HG03159 (cell line): ENCODE measurements at regions not wholly inside any gene's neighbourhood (a gene's known extent, or its start where the extent isn't known, plus 50 kb on each side); places are given as distances from the start of the nearest gene placed in this dataset.
A peak's percentile ranks its signal among the peaks of the same experiment; 100 is the strongest.

Source experiments
- ATAC-seq: cut with Tn5 transposase; IDR thresholded peaks from one replicate; pipeline ENCODE4 v1.9.1; 2021; ENCODE audit warnings: mild to moderate bottlenecking, moderate library complexity; ENCODE audit not compliant: unreplicated experiment

DNA sequence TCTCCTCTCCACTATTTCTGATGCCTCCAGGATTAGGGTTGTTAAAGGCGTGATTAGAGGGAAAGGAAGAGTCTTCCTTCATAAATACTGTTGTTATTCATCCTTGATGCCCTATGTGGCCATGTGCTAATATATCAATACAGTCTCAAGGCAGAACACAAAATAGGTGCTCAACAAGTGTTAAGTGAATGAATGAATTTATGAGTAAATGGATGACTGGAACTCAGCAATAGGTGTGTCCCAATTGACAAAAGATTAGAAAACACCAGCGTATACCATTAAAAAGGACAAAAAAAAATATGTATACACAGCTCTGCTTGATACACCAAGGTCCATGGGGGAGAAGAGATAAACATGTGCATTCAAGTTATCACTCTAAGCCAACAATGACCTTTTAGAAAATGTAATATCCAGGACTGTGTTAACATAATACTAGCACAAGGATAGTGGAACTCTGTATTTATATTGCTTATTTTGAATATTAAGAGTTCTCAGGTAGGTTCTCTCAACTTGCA is 171.2 kb upstream of the MYLIP start:
- no peak for ATAC-seq

- no peak for ATAC-seq
These were observed 172.4 kb upstream of the MYLIP start for GRCh38 chr6:15956205-15957106.

GRCh38 chr6:15955484-15955883 is 173.4 kb upstream of the MYLIP start:
- ATAC-seq, result no peak

- no peak for ATAC-seq
These were observed 175.6 kb upstream of the MYLIP start for GRCh38 chr6:15953152-15953880.

- no peak for ATAC-seq
These were observed 176.4 kb upstream of the MYLIP start for GRCh38 chr6:15952231-15953151.

- no peak for ATAC-seq
These were observed 177.8 kb upstream of the MYLIP start for GRCh38 chr6:15950962-15951569.

GRCh38 chr6:15949982-15950381 is 178.9 kb upstream of the MYLIP start:
- no peak for ATAC-seq

DNA sequence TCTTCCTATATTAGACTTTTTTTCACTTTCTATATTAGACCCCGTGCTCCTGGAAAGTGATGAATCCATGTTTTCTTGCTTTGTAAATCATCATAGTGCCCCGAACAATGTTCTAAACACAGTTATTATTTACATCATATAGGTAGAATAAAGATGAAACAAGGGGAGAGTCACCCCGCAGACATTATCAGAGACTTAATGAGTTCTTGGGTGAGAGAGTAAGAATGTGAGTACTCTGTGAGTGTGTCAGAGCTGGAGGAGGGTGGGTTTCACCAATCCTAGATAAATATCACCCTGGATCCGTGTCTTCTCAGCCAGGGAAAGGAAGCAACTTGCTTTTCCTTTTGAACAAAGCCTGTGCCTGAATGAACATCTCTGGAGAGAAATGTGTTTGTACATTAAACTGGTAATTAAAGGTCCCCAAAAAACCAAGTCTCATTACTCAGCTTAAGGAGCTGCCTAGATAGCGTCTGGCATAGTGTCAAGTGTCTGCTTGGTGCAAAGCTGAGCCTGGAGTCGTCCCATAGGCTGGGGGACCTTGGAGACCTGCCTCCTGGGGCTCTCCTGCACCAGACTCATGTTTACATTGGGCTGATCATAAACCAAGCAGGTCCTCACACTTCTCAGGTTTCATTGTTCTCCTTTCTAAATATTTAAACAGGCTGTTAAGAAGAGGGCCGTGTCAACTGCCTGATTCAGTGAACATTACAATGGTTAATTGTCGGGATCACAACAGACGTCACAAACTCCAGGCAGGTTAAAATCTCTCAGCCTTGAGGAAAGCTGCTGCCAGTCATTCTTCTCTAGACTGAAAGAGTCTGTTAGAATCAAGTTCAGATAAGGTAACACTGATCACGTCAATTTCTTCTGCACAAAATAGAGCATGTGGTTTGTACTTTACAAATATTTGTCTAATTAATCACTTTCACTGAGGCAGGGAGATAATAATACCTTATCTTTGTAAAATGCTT is 179.7 kb upstream of the MYLIP start:
- ATAC-seq, result no peak

- ATAC-seq, result no peak
These were observed 181.0 kb upstream of the MYLIP start for GRCh38 chr6:15947923-15948322.

DNA sequence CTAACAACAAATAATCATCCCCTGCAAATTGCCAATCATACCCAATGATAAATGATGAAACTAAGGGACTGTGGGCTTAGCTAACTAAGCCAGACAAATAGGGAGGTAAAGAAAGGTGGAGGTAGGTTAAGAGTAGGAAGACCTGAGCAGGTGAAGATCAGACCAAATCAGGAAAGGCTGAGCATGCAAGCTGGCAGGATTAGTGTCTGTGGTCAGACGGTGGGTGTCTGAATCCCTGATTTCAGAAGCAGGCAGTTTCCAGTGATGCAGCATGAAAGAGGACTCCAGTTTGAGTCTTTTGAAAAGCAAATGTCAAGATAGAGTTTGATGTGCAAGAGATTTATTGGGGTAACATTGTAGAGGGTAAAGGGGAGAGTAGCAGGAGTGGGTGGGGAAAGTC is 181.4 kb upstream of the MYLIP start:
- ATAC-seq, result no peak

- no peak for ATAC-seq
These were observed 182.0 kb upstream of the MYLIP start for GRCh38 chr6:15946701-15947385.

DNA sequence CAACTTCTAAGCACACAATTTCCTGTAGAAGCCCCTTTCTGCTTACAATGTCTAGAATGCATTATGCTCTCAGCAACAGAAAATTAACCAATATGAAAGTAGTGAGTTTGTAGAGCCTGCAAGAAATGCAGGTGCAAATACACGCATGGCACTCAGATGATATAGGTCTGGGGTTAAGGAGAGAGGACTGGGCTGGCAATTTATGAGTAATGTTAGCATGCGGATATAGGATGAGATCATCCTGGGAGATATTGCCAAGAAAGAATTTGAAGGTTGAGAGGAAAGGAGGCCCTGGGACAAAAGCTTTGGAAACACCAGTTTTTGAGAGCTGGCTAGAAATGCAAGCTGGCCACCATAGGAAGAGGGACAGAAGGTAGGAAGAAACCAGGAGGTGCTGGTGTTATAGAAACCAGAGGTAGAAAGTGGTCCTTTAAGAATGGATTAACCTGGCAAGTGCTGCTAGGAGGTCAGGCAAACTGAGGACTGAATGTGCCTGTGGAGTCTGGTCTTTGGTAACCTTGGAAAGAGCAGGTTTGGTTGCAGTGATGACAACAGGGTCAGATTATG is 183.2 kb upstream of the MYLIP start:
- no peak for ATAC-seq

DNA sequence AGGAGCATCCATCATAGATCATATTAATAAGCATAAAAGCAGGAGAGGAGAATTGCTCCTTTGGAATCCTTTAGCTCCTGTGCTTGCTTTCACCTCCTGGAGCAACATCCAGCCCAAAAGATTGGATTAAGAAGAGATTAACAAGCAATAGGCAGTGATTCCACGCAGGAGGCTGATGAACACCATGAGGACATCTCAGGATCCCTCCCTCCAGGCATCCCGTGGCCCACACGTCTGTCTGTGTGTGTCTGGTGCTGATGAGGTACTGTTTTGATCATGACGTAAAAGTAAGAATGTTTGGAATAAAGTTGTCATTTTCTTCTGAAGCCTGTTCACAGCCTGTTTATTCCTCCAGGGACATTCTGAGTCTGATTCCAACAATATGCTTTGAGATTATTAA is 185.5 kb upstream of the MYLIP start:
- ATAC-seq, result no peak

DNA sequence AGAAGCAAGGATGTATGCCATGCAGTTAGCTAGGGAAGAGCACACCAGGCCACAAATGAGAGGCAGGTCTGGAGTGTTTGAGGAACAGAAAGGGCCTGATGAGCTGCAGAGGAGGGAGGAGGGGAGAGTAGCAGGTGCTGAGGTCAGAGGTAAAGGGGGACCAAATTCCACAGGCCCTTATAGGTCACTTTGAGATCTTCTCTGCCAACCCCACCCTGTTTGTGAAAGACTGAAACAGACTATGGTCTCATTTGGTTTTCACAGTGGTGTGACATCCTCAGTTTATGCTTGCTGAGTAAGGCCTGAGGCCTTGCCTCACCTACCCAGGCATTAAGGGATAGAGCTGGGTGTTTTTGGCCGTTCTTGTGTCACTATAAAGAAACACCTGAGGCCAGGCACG is 187.7 kb upstream of the MYLIP start:
- ATAC-seq, result no peak

DNA sequence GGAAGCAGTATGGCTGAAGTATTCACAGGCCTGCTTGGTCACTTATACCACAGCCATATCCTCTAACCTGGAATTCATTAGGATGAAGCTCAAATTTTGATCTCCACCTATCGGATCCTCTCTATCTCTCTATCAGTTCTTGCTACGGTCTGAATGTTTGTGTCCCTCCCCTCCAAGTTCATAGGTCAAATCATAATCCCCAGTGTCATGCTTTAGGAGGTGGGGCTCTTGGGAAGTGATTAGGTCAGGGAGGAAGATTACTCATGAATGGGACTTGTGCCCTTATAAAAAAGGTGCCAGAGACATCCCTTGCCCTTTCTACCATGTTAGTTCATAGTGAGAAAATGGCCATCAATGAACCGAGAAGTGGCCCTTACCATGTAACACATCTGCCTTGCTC is 190.8 kb upstream of the MYLIP start:
- no peak for ATAC-seq

- no peak for ATAC-seq
These were observed 191.3 kb upstream of the MYLIP start for GRCh38 chr6:15937602-15938001.

GRCh38 chr6:15936503-15936902 is 192.4 kb upstream of the MYLIP start:
- ATAC-seq, result peak; percentile 86

- ATAC-seq, result no peak
These were observed 193.2 kb upstream of the MYLIP start for GRCh38 chr6:15935661-15936060.
